Panc1 (cell line): ENCODE measurements at regions not wholly inside any gene's neighbourhood (a gene's known extent, or its start where the extent isn't known, plus 50 kb on each side); places are given as distances from the start of the nearest gene placed in this dataset.

Experiments used
- ATAC-seq: fragments of 200-7000 bp; cut with Tn5 transposase; 2 replicates; pipeline ENCODE4 v1.9.1; 2020; ENCODE audit warnings: mild to moderate bottlenecking, moderate library complexity
- BruUV-seq: library from RNA; stranded (reverse); fragments of 400-500 nt; replicated peaks from 2 replicates; lab custom pipeline; 2021; lab: Mats Ljungman, UMichigan
- CTCF ChIA-PET: fragments of 300-600 bp; sonication (Branson Sonifier 250); formaldehyde crosslinking; loops from one replicate; lab custom pipeline; 2022; ENCODE audit warnings: antibody characterized with exemption; lab: Charles Lee
- POLR2A ChIA-PET: fragments of 300-600 bp; sonication (Branson Sonifier 250); formaldehyde crosslinking; loops from one replicate; lab custom pipeline; 2022; ENCODE audit warnings: antibody characterized with exemption; lab: Charles Lee
- DNase-seq: peaks from one replicate; pipeline ENCODE4 v3.0.0-alpha.2; 2010; ENCODE audit warnings: low read depth, low spot score
- H3K27ac ChIP-seq: 2 replicates; pipeline ENCODE4 v1.5.1; 2011; ENCODE audit warnings: mild to moderate bottlenecking, low read length, inconsistent platforms
- H3K27me3 ChIP-seq: fragments of 200-500 bp; sonication (Bioruptor generic); 2 replicates; pipeline ENCODE4 v1.6.0; 2014; ENCODE audit warnings: low read length, inconsistent platforms; ENCODE audit not compliant: control insufficient read depth, insufficient read depth
- H3K36me3 ChIP-seq: fragments of 200-500 bp; sonication (Bioruptor generic); 2 replicates; pipeline ENCODE4 v1.5.1; 2014; ENCODE audit warnings: inconsistent platforms, mild to moderate bottlenecking, low read length, moderate library complexity; ENCODE audit not compliant: control insufficient read depth, insufficient read depth
- H3K4me1 ChIP-seq: 2 replicates; pipeline ENCODE4 v1.5.1; 2011; ENCODE audit warnings: inconsistent platforms, mild to moderate bottlenecking, low read length, moderate library complexity; ENCODE audit not compliant: control insufficient read depth, insufficient read depth
- H3K4me3 ChIP-seq, 2 experiments: 2 replicates each; pipeline ENCODE4 v1.5.1; 2011 to 2012; ENCODE audit warnings: low read depth in 2 of 2, low read length in 2 of 2, mild to moderate bottlenecking in 2 of 2, inconsistent platforms in 1 of 2, moderate library complexity in 1 of 2
- H3K9me3 ChIP-seq: fragments of 200-500 bp; sonication (Bioruptor generic); 2 replicates; pipeline ENCODE4 v1.5.1; 2014; ENCODE audit warnings: low read depth, mild to moderate bottlenecking, inconsistent platforms, low read length, moderate library complexity; ENCODE audit not compliant: control insufficient read depth, insufficient read depth
- POLR2AphosphoS5 ChIP-seq: IDR thresholded peaks from 2 replicates; pipeline ENCODE4 v1.6.1; 2012; ENCODE audit warnings: mild to moderate bottlenecking, low read depth, low read length, moderate library complexity
- REST ChIP-seq, 2 experiments: IDR thresholded peaks; 2 replicates each; pipeline ENCODE4 v1.6.1; 2011 to 2012; ENCODE audit warnings: low read depth in 2 of 2, control low read depth in 1 of 2, low read length in 1 of 2, mild to moderate bottlenecking in 1 of 2, moderate library complexity in 1 of 2; ENCODE audit not compliant: insufficient read depth in 1 of 2
- SIN3A ChIP-seq: IDR thresholded peaks from 2 replicates; pipeline ENCODE4 v1.6.1; 2012; ENCODE audit warnings: low read depth, mild to moderate bottlenecking, low read length, moderate library complexity, borderline replicate concordance; ENCODE audit not compliant: insufficient read depth
- TCF7L2 ChIP-seq: IDR thresholded peaks from 2 replicates; pipeline ENCODE4 v1.6.1; 2011; ENCODE audit warnings: mild to moderate bottlenecking, low read depth, low read length, inconsistent platforms
- in situ Hi-C: cut with HindIII; loops from 2 replicates; pipeline ENCODE4 v1.10.0; 2016; ENCODE audit warnings: low sequenced_read_pairs, low pct_unique_long_range_greater_than_20kb
- intact Hi-C: fragments of 100-400 bp; cut with micrococcal nuclease; formaldehyde crosslinking; loops from one replicate; pipeline ENCODE4 v1.10.0; 2022; ENCODE audit not compliant: unreplicated experiment
- TF ChIP-seq, protein P1 (sequence below): fragments of 450-650 bp; IDR thresholded peaks from 2 replicates; pipeline ENCODE4 v1.5.1; 2017; ENCODE audit warnings: mild to moderate bottlenecking

GRCh38 chr9:7318920-7319319, 480.7 kb downstream of the DMAC1 start:
- H3K4me1 ChIP-seq = no peaks in the 10 kb centered on the region
- H3K27me3 ChIP-seq = no peaks in the 10 kb centered on the region
- POLR2A ChIA-PET = no interaction called here
- H3K27ac ChIP-seq = no peak overlapping the region
- no peak for ATAC-seq
- in situ Hi-C loops = no loop called here
- intact Hi-C loops = no loop called here
- no peak overlapping the region for H3K4me3 ChIP-seq
- no peak for DNase-seq
- CTCF ChIA-PET = no interaction called here
- H3K36me3 ChIP-seq = no peaks in the 10 kb centered on the region
- H3K9me3 ChIP-seq = no peaks in the 10 kb centered on the region
- TF ChIP-seq REST (IDR thresholded peaks at IDR 0.05; ENCODE audit: insufficient read depth in 1 of 2, low read depth in 2 of 2, low read length in 1 of 2) (no peak), TCF7L2 (no peak), POLR2AphosphoS5 (no peak), SIN3A (no peak)
- TF ChIP-seq, protein P1, sequence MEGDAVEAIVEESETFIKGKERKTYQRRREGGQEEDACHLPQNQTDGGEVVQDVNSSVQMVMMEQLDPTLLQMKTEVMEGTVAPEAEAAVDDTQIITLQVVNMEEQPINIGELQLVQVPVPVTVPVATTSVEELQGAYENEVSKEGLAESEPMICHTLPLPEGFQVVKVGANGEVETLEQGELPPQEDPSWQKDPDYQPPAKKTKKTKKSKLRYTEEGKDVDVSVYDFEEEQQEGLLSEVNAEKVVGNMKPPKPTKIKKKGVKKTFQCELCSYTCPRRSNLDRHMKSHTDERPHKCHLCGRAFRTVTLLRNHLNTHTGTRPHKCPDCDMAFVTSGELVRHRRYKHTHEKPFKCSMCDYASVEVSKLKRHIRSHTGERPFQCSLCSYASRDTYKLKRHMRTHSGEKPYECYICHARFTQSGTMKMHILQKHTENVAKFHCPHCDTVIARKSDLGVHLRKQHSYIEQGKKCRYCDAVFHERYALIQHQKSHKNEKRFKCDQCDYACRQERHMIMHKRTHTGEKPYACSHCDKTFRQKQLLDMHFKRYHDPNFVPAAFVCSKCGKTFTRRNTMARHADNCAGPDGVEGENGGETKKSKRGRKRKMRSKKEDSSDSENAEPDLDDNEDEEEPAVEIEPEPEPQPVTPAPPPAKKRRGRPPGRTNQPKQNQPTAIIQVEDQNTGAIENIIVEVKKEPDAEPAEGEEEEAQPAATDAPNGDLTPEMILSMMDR = no peak
- no TSS peak for BruUV-seq

DNA sequence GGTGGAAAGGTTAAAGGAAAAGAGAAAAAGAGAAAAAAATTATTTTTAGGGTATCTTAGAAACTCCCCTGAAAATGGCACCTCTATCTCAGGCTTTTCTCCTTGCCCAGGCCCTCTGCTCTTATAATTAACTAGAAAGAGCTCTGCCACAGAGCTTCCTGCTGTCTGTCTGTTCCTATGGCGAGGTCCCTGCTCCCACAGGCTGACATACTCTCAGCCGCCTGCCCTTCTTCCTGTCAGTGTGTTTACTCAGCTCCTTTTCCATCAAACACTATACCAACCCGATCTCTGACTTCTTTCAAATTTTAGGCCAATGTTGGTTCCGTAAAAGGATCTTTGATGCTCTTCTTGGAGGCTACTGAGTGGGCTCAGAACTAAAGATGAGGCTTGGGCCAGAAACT, 482.6 kb downstream of the DMAC1 start:
- in situ Hi-C loops = no loop called here
- no peaks in the 10 kb centered on the region for H3K36me3 ChIP-seq
- TF ChIP-seq SIN3A (no peak), POLR2AphosphoS5 (no peak), TCF7L2 (no peak), REST (IDR thresholded peaks at IDR 0.05; ENCODE audit: insufficient read depth in 1 of 2, low read depth in 2 of 2, low read length in 1 of 2) (no peak)
- TF ChIP-seq, protein P1 = no peak
- no TSS peak for BruUV-seq
- POLR2A ChIA-PET = no interaction called here
- no peak overlapping the region for H3K4me3 ChIP-seq
- DNase-seq (no peak), ATAC-seq (no peak)
- no peak overlapping the region for H3K27ac ChIP-seq
- intact Hi-C loops = no loop called here
- H3K9me3 ChIP-seq = no peaks in the 10 kb centered on the region
- CTCF ChIA-PET = no interaction called here
- H3K27me3 ChIP-seq = no peaks in the 10 kb centered on the region
- H3K4me1 ChIP-seq = no peaks in the 10 kb centered on the region
